GM10248 (cell line): ENCODE measurements at regions not wholly inside any gene's neighbourhood (a gene's known extent, or its start where the extent isn't known, plus 50 kb on each side); places are given as distances from the start of the nearest gene placed in this dataset.

Experiments
- CTCF ChIA-PET: fragments of 300-600 bp; sonication (Branson Sonifier 250); formaldehyde crosslinking; extraction: SDS; loops from one replicate; lab custom pipeline; 2021; ENCODE audit warnings: antibody characterized with exemption; lab: Yijun Ruan, JAX
- POLR2A ChIA-PET: fragments of 350-650 bp; sonication (Branson Sonifier 250); formaldehyde crosslinking; extraction: SDS; loops from one replicate; lab custom pipeline; 2020; ENCODE audit warnings: antibody characterized with exemption; lab: Yijun Ruan, JAX
- DNase-seq: peaks from one replicate; pipeline ENCODE4 v3.0.0; 2012; ENCODE audit errors: extremely low spot score
- TF ChIP-seq, protein P1 (sequence below): IDR thresholded peaks from 2 replicates; pipeline ENCODE4 v1.5.1; 2012; ENCODE audit warnings: mild to moderate bottlenecking, low read depth; ENCODE audit errors: extremely low read depth, missing control alignments, control extremely low read depth

DNA sequence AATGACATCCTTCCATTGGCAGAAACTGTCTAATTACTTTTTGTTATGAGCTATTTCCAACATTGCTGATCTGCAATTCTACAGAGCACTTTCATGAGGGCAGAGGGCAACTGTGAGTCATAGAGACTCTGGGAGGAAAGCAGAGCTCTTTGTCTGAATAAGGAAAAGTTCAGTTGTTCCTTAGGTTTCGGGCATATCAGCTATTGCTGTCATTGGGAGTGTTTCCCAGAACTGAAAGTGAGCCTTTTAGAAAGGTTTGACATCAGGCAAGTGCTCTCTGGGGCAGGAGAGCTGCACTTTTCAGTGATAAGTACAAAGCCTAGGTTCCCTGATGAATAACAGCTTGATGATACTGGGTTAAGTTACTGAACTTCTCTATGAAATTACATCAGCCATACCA, 119.2 kb upstream of the EDNRA start:
- TF ChIP-seq, protein P1, sequence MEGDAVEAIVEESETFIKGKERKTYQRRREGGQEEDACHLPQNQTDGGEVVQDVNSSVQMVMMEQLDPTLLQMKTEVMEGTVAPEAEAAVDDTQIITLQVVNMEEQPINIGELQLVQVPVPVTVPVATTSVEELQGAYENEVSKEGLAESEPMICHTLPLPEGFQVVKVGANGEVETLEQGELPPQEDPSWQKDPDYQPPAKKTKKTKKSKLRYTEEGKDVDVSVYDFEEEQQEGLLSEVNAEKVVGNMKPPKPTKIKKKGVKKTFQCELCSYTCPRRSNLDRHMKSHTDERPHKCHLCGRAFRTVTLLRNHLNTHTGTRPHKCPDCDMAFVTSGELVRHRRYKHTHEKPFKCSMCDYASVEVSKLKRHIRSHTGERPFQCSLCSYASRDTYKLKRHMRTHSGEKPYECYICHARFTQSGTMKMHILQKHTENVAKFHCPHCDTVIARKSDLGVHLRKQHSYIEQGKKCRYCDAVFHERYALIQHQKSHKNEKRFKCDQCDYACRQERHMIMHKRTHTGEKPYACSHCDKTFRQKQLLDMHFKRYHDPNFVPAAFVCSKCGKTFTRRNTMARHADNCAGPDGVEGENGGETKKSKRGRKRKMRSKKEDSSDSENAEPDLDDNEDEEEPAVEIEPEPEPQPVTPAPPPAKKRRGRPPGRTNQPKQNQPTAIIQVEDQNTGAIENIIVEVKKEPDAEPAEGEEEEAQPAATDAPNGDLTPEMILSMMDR = no peak
- CTCF ChIA-PET = interaction anchor here (1.0 kb wide), 1 partner anchor 1119 kb away, joined by 3 read pairs; no protein-coding TSS in a partner anchor
- POLR2A ChIA-PET = no interaction called here
- no peak for DNase-seq

DNA sequence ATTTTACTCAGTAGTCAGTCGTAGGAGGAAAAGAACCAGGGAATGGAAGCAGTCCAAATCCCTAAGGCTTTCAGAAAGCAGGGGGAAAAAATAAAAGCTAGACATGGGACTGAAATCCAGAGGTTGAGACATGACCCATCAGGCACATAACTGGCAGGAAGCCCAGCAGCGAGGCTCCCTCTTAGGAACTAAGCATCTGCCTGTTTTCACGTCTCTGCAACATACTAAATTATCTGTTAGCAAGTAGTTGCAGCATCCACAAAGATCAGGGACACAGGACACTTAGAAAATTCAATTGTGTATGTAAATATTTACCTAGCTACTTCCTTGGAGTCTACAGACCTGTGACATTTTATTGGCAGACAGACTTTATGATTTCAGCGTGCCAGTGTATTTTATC, 118.0 kb upstream of the EDNRA start:
- DNase-seq = no peak
- POLR2A ChIA-PET = no interaction called here
- TF ChIP-seq, protein P1 = no peak
- CTCF ChIA-PET = interaction anchor here (0.7 kb wide), 1 partner anchor 156 kb away, joined by 3 read pairs; no protein-coding TSS in a partner anchor

DNA sequence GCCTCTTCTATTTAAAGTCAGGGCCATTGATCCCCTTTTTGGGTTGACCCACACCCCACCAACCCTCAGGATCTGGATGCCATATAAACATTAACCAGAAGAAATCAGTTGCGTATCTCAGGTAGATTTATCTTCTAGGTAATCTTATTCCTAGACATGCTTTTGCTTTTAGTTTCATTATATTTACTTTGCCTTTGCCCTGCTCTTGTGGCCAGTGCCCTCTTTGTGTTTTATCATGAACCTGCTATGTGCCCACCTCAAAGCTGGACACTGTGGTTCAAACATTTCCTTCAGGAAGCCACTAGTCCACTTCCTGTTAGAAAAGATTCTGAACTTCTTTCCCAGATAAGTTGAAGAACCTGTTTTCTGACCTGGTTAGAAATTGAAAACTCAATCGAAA, 117.4 kb upstream of the EDNRA start:
- CTCF ChIA-PET = no interaction called here
- TF ChIP-seq, protein P1 = no peak
- POLR2A ChIA-PET = no interaction called here
- DNase-seq = no peak

DNA sequence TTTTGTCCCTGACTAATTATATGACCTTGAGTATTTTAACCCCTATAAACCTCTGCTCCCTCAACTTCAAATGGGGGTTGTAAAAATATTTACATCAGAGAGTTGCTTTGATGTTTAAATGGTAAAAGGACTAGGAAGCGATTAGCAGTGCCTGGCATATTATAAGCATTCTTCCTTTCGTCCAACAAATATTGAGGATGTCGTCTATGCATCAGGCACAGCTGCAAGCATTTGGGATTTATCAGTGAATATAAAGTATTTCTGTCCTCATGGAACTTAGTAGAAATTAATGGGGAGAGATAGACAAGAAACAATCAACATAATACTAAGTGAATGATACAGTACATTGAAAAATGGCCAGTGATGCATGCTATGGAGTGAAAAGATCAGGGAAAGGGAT, 115.5 kb upstream of the EDNRA start:
- no peak for DNase-seq
- ChIA-PET POLR2A (no interaction called here), CTCF (interaction anchor here (0.6 kb wide), 1 partner anchor 9 kb away, joined by 3 read pairs; no protein-coding TSS in a partner anchor)
- TF ChIP-seq, protein P1 = no peak

DNA sequence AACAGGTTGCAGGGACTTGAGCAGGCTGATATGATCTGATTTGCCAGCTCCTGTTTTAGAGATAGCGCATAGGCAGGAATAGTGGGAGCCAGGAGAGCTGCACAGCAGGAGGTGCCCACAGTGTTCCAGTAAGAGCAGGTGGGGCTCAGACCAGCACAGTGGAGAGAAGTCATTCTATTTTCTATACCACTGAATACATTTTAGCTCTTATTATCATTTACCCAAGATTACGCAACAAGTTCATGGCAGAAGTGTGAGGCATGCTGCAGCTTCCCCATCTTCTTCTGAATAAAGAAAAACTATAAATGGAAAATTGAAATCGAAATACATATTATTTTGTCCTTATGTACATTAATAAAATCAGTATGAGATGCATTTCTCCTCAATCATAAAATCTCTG, 114.7 kb upstream of the EDNRA start:
- TF ChIP-seq, protein P1 = no peak
- no peak for DNase-seq
- CTCF ChIA-PET = interaction anchor here (0.6 kb wide), 1 partner anchor 8 kb away, joined by 3 read pairs; no protein-coding TSS in a partner anchor
- POLR2A ChIA-PET = no interaction called here

DNA sequence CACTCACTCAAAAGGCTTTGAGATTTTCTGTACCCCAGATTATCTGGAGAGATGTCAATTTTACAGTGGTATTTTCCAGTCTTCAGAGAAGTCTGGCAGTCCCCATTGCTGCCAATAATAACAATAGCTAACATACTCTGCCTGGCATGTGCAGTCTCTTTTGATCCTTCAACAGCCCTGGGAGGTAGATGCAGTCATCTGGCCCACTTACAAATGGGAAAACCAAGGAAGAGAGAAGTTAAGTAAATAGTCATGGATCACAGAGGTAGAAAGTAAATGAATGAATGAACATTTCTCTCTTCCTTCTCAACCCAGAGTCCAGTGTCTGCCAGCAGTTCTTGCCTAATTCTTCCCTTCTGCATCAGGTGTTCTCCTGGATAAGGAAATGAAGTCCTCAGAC, 113.0 kb upstream of the EDNRA start:
- ChIA-PET POLR2A (no interaction called here), CTCF (no interaction called here)
- DNase-seq = no peak
- TF ChIP-seq, protein P1 = no peak
